GM12878 (cell line): ENCODE measurements at regions not wholly inside any gene's neighbourhood (a gene's known extent, or its start where the extent isn't known, plus 50 kb on each side); places are given as distances from the start of the nearest gene placed in this dataset.

ENCODE experiments used
- ATAC-seq: fragments of 200-7000 bp; cut with Tn5 transposase; 3 replicates; pipeline ENCODE4 v1.9.1; 2020; ENCODE audit warnings: mild to moderate bottlenecking, moderate library complexity
- BruUV-seq: library from RNA; stranded (reverse); fragments of 400-500 nt; replicated peaks from 2 replicates; lab custom pipeline; 2021; lab: Mats Ljungman, UMichigan
- CTCF ChIA-PET: fragments of 300-600 bp; sonication (Branson Sonifier 250); formaldehyde crosslinking; extraction: SDS; loops from one replicate; lab custom pipeline; 2021; ENCODE audit warnings: inconsistent platforms; lab: Yijun Ruan, JAX
- POLR2A ChIA-PET: fragments of 350-600 bp; formaldehyde crosslinking; extraction: SDS; loops from one replicate; lab custom pipeline; 2021; ENCODE audit warnings: inconsistent platforms; lab: Charles Lee
- RAD21 ChIA-PET: fragments of 300-600 bp; sonication (Branson Sonifier 250); formaldehyde crosslinking; loops from one replicate; lab custom pipeline; 2023; ENCODE audit warnings: antibody characterized with exemption; ENCODE audit not compliant: unreplicated experiment; lab: Charles Lee
- SMC1A ChIA-PET: fragments of 300-600 bp; sonication (Branson Sonifier 250); formaldehyde crosslinking; loops from one replicate; lab custom pipeline; 2023; ENCODE audit not compliant: unreplicated experiment, uncharacterized antibody; lab: Charles Lee
- DNase-seq: peaks from one replicate; pipeline ENCODE4 v3.0.0-alpha.2; 2011; ENCODE audit warnings: low read depth, low spot score
- FAIRE-seq: peaks from 3 replicates; lab custom pipeline; 2011; peaks lifted over from hg19 to GRCh38; lab: Jason Lieb, UNC
- H2AFZ ChIP-seq: 2 replicates; pipeline ENCODE4 v1.6.0; 2011; ENCODE audit warnings: low read depth, low read length, control low read depth; ENCODE audit not compliant: control insufficient read depth
- H3K27ac ChIP-seq: 2 replicates; pipeline ENCODE4 v1.5.1; 2011; ENCODE audit warnings: control low read depth; ENCODE audit not compliant: control insufficient read depth, insufficient read depth
- H3K27me3 ChIP-seq, 2 experiments: replicated peaks in 1 of 2; 2 replicates each; pipeline versions ENCODE4 v1.6.0 to v1.6.1; 2011; ENCODE audit warnings: low read length in 1 of 2; ENCODE audit not compliant: control insufficient read depth in 2 of 2, insufficient read depth in 2 of 2
- H3K36me3 ChIP-seq, 2 experiments: 2 replicates each; pipeline ENCODE4 v1.5.1; 2011; ENCODE audit warnings: low read length in 1 of 2; ENCODE audit not compliant: control insufficient read depth in 2 of 2, insufficient read depth in 2 of 2
- H3K4me1 ChIP-seq: 2 replicates; pipeline ENCODE4 v1.6.1; 2011; ENCODE audit warnings: mild to moderate bottlenecking, low read length, moderate library complexity, mixed read lengths; ENCODE audit not compliant: control insufficient read depth, insufficient read depth
- H3K4me2 ChIP-seq: 2 replicates; pipeline ENCODE4 v1.6.0; 2011; ENCODE audit warnings: control low read depth; ENCODE audit not compliant: control insufficient read depth, insufficient read depth
- H3K4me3 ChIP-seq: fragments of 200-600 bp; sonication (generic); 2 replicates; pipeline ENCODE4 v1.5.1; 2016
- H3K79me2 ChIP-seq: 2 replicates; pipeline ENCODE4 v1.6.0; 2011; ENCODE audit warnings: low read length; ENCODE audit not compliant: control insufficient read depth, insufficient read depth
- H3K9ac ChIP-seq: 2 replicates; pipeline ENCODE4 v1.8.0; 2011; ENCODE audit warnings: low read length, control low read depth, mixed read lengths; ENCODE audit not compliant: control insufficient read depth, insufficient read depth
- H3K9me3 ChIP-seq: replicated peaks from 3 replicates; pipeline ENCODE4 v1.5.1; 2011; ENCODE audit warnings: mild to moderate bottlenecking, low read length; ENCODE audit not compliant: control insufficient read depth, insufficient read depth
- H4K20me1 ChIP-seq: 2 replicates; pipeline ENCODE4 v1.6.0; 2011; ENCODE audit not compliant: control insufficient read depth, insufficient read depth
- CEBPZ ChIP-seq: fragments of 150-350 bp; IDR thresholded peaks from 2 replicates; pipeline ENCODE4 v1.6.1; 2016; ENCODE audit warnings: low read depth, low read length
- NFYA ChIP-seq: IDR thresholded peaks from 2 replicates; pipeline ENCODE4 v1.6.1; 2011; ENCODE audit warnings: low read depth, mild to moderate bottlenecking, low read length, improper control_type of control experiment, borderline replicate concordance
- SIN3A ChIP-seq: IDR thresholded peaks from 2 replicates; pipeline ENCODE4 v1.6.1; 2012; ENCODE audit warnings: low read depth, low read length, improper control_type of control experiment
- TCF3 ChIP-seq: IDR thresholded peaks from 2 replicates; pipeline ENCODE4 v1.6.1; 2012; ENCODE audit warnings: low read depth, mild to moderate bottlenecking, low read length, borderline replicate concordance; ENCODE audit not compliant: insufficient read depth
- ZZZ3 ChIP-seq: IDR thresholded peaks from 2 replicates; pipeline ENCODE4 v1.6.1; 2011; ENCODE audit warnings: low read depth; ENCODE audit not compliant: control insufficient read depth, insufficient read length
- WGBS: methylation state at CpG from one replicate; pipeline ENCODE4 v1.1.6; 2016; ENCODE audit warnings: low lambda C conversion rate; ENCODE audit not compliant: insufficient replicate concordance, insufficient coverage; ENCODE audit errors: missing lambda C conversion rate; 5-methylcytosine and 5-hydroxymethylcytosine counted together
- in situ Hi-C: fragments of 300-500 bp; cut with MboI; formaldehyde crosslinking; loops from 9 replicates; pipeline ENCODE4 v1.14.3; 2018; ENCODE audit warnings: mixed read lengths
- intact Hi-C: fragments of 100-400 bp; cut with micrococcal nuclease; formaldehyde crosslinking; loops from one replicate; pipeline ENCODE4 v1.14.2; 2022; ENCODE audit not compliant: unreplicated experiment

- FAIRE-seq (no peak), DNase-seq (no peak), ATAC-seq (no peak)
- ChIA-PET SMC1A (no interaction called here), POLR2A (no interaction called here), RAD21 (no interaction called here), CTCF (no interaction called here)
- Histone ChIP-seq H3K9me3 (no peaks in the 10 kb centered on the region), H3K4me2 (no peak overlapping the region), H3K27me3 (no peaks in the 10 kb centered on the region), H3K4me3 (no peak overlapping the region), H3K4me1 (no peaks in the 10 kb centered on the region), H3K9ac (no peak overlapping the region), H4K20me1 (no peaks in the 10 kb centered on the region), H3K79me2 (no peaks in the 10 kb centered on the region), H2AFZ (no peak overlapping the region), H3K36me3 (no peaks in the 10 kb centered on the region), H3K27ac (no peak overlapping the region)
- BruUV-seq, result no TSS peak
- in situ Hi-C loops, result no loop called here
- no peak for TF ChIP-seq ZZZ3
- no peak for TF ChIP-seq SIN3A
- no peak for TF ChIP-seq NFYA
- no peak for TF ChIP-seq CEBPZ
- TF ChIP-seq TCF3, result no peak
- WGBS, result 0% methylated on average over 1 of the region's 1 CpG
- intact Hi-C loops, result no loop called here
These were observed 1653.4 kb downstream of the EFNA5 start for GRCh38 chr5:106017243-106017857.
